ENCODE measurements at regions not wholly inside any gene's neighbourhood (a gene's known extent, or its start where the extent isn't known, plus 50 kb on each side); places are given as distances from the start of the nearest gene placed in this dataset.

- Histone ChIP-seq H3K9ac (ENCODE audit: low read length) (no peak overlapping the region), H4K20me1 (ENCODE audit: insufficient read depth) (no peaks in the 10 kb centered on the region), H3K79me2 (replicated peaks; ENCODE audit: insufficient read depth, low read length) (no peaks in the 10 kb centered on the region), H3K4me3 (ENCODE audit: low read length) (no peak overlapping the region), H3K27ac (ENCODE audit: low read length) (no peak overlapping the region), H3K36me3 (ENCODE audit: insufficient read depth, low read length) (no peaks in the 10 kb centered on the region), H3K4me2 (ENCODE audit: low read length) (no peak overlapping the region), H3F3A (ENCODE audit: insufficient read depth, low read length, poor library complexity, severe bottlenecking) (no peaks in the 10 kb centered on the region), H3K9me2 (ENCODE audit: insufficient read depth, low read length) (no peaks in the 10 kb centered on the region), H2AFZ (ENCODE audit: low read depth, low read length) (no peak overlapping the region), H3K27me3 (ENCODE audit: insufficient read depth, low read depth, low read length) (no peaks in the 10 kb centered on the region), H3K9me3 (ENCODE audit: low read length) (peaks cover 8% of the 10 kb centered on the region)
- no peak for TF ChIP-seq RAD21 (conservative IDR thresholded peaks at IDR 0.05)
- no peak for TF ChIP-seq CTCF (IDR thresholded peaks at IDR 0.05; ENCODE audit: poor library complexity, severe bottlenecking)
Measured at GRCh38 chr2:234669621-234670020, 172.7 kb upstream of the ARL4C start.

GRCh38 chr2:234669001-234669400 lies 172.1 kb upstream of the ARL4C start:
- Histone ChIP-seq H3K4me3 (ENCODE audit: low read length) (no peak overlapping the region), H3K9ac (ENCODE audit: low read length) (no peak overlapping the region), H2AFZ (ENCODE audit: low read depth, low read length) (no peak overlapping the region)

More at GRCh38 chr2:234669001-234669400, 172.1 kb upstream of the ARL4C start:
- Histone ChIP-seq H3K27me3 (ENCODE audit: insufficient read depth, low read depth, low read length) (no peaks in the 10 kb centered on the region), H3K36me3 (ENCODE audit: insufficient read depth, low read length) (no peaks in the 10 kb centered on the region), H4K20me1 (ENCODE audit: insufficient read depth) (no peaks in the 10 kb centered on the region), H3K4me2 (ENCODE audit: low read length) (no peak overlapping the region), H3K27ac (ENCODE audit: low read length) (no peak overlapping the region), H3K9me2 (ENCODE audit: insufficient read depth, low read length) (no peaks in the 10 kb centered on the region), H3F3A (ENCODE audit: insufficient read depth, low read length, poor library complexity, severe bottlenecking) (no peaks in the 10 kb centered on the region), H3K9me3 (ENCODE audit: low read length) (peaks cover 8% of the 10 kb centered on the region), H3K79me2 (replicated peaks; ENCODE audit: insufficient read depth, low read length) (no peaks in the 10 kb centered on the region)
- TF ChIP-seq RAD21 (conservative IDR thresholded peaks at IDR 0.05) (no peak), TAF1 (IDR thresholded peaks at IDR 0.05; ENCODE audit: low read depth) (no peak), MXI1 (conservative IDR thresholded peaks at IDR 0.05; ENCODE audit: poor library complexity, severe bottlenecking) (no peak), EP300 (conservative IDR thresholded peaks at IDR 0.05; ENCODE audit: poor library complexity, severe bottlenecking) (no peak), POLR2AphosphoS5 (IDR thresholded peaks at IDR 0.05) (no peak), EZH2 (IDR thresholded peaks at IDR 0.05; ENCODE audit: borderline replicate concordance, insufficient read depth, low read length, poor library complexity, severe bottlenecking) (no peak), REST (IDR thresholded peaks at IDR 0.05; ENCODE audit: borderline replicate concordance) (no peak), CTCF (IDR thresholded peaks at IDR 0.05; ENCODE audit: poor library complexity, severe bottlenecking) (no peak), SMC3 (conservative IDR thresholded peaks at IDR 0.05; ENCODE audit: poor library complexity) (no peak)
